Spleen (tissue), 11 donors: ENCODE measurements at regions not wholly inside any gene's neighbourhood (a gene's known extent, or its start where the extent isn't known, plus 50 kb on each side); places are given as distances from the start of the nearest gene placed in this dataset.

ENCODE experiments used
- DNase-seq: peaks from one replicate; pipeline ENCODE4 v3.0.0-alpha.2; 2020
- H3K27ac ChIP-seq, 8 donors: fragments of 200-600 bp; sonication (generic) in 7 of 8; 1 replicate in 4 of 8; 2 replicates in 4 of 8; pipeline versions ENCODE4 v1.5.0 to v1.8.0; 2016 to 2021; ENCODE audit warnings: inconsistent platforms in 4 of 8, mild to moderate bottlenecking in 4 of 8, moderate library complexity in 1 of 8
- H3K27me3 ChIP-seq, 7 donors: fragments of 200-600 bp; sonication (generic) in 6 of 7; replicated peaks in 1 of 7; 1 replicate in 4 of 7; 2 replicates in 3 of 7; pipeline versions ENCODE4 v1.5.0 to v1.8.0; 2016 to 2021; ENCODE audit warnings: inconsistent platforms in 3 of 7, mild to moderate bottlenecking in 1 of 7
- H3K36me3 ChIP-seq, 6 donors: fragments of 200-600 bp; sonication (generic) in 5 of 6; 1 replicate in 4 of 6; 2 replicates in 2 of 6; pipeline versions ENCODE4 v1.5.0 to v1.8.0; 2016 to 2021; ENCODE audit warnings: inconsistent platforms in 2 of 6
- H3K4me1 ChIP-seq, 6 donors: fragments of 200-600 bp; sonication (generic) in 5 of 6; 1 replicate in 3 of 6; 2 replicates in 3 of 6; pipeline versions ENCODE4 v1.5.0 to v1.8.0; 2016 to 2021; ENCODE audit warnings: inconsistent platforms in 3 of 6
- H3K4me3 ChIP-seq, 8 donors: fragments of 200-600 bp; sonication (generic) in 7 of 8; 1 replicate in 4 of 8; 2 replicates in 4 of 8; pipeline versions ENCODE4 v1.5.0 to v1.8.0; 2016 to 2021; ENCODE audit warnings: inconsistent platforms in 4 of 8, mild to moderate bottlenecking in 4 of 8, moderate library complexity in 2 of 8
- H3K9me3 ChIP-seq, 8 donors: fragments of 200-600 bp; sonication (generic) in 7 of 8; 1 replicate in 4 of 8; 2 replicates in 4 of 8; pipeline versions ENCODE4 v1.5.0 to v1.8.0; 2016 to 2021; ENCODE audit warnings: inconsistent platforms in 4 of 8
- CTCF ChIP-seq, 11 experiments: fragments of 200-600 bp in 7 of 11; fragments of 450-650 bp in 4 of 11; sonication (generic) in 4 of 11; IDR thresholded peaks in 8 of 11; conservative IDR thresholded peaks in 3 of 11; 1 replicate in 7 of 11; 2 replicates in 4 of 11; pipeline versions ENCODE4 v1.4.0 to v1.8.0; 2016 to 2021; ENCODE audit warnings: antibody characterized with exemption in 11 of 11, inconsistent platforms in 4 of 11, mild to moderate bottlenecking in 1 of 11
- POLR2A ChIP-seq, 3 donors: fragments of 450-650 bp; IDR thresholded peaks; one replicate each; pipeline ENCODE4 v1.5.1; 2017; ENCODE audit warnings: antibody characterized with exemption in 3 of 3, mild to moderate bottlenecking in 1 of 3
- POLR2AphosphoS5 ChIP-seq, 3 donors: sonication (generic); formaldehyde crosslinking; IDR thresholded peaks; one replicate each; pipeline ENCODE4 v1.5.1; 2017; ENCODE audit warnings: antibody characterized with exemption in 3 of 3
- whole genome bisulfite sequencing, 5 donors: extraction: QIAGEN DNeasy Blood & Tissue Kit in 3 of 5; methylation state at CpG; one replicate each; pipeline versions ENCODE4 v1.1.5 to v1.1.7; 2013 to 2018; 5-methylcytosine and 5-hydroxymethylcytosine counted together
- intact Hi-C: fragments of 100-400 bp; cut with DNase I; formaldehyde crosslinking; loops from one replicate; pipeline ENCODE4 v1.15.0; 2023; ENCODE audit warnings: low total_unique reads
- donor health status: healthy with polysubstance abuse.
- donor health status: DM: no; HTN: no; CAD: no; lungs with moderate emphysema.
- donor health status: DM: no; HTN: no; CAD: no.
- donor health status: Bipolar disorder and iron deficiency.
- donor health status: healthy.
- donor health status: DM: no; HTN: no; CAD: no.
- donor health status: DM: yes; HTN: yes; CAD: no.

- Histone ChIP-seq H3K36me3 (no peaks in the 10 kb centered on the region), H3K27ac (no peak overlapping the region), H3K4me1 (peaks cover 0 to 4% (median 0%) of the 10 kb centered on the region in 6 donors), H3K9me3 (peaks cover 0 to 14% (median 3%) of the 10 kb centered on the region in 8 donors), H3K4me3 (no peak overlapping the region), H3K27me3 (no peaks in the 10 kb centered on the region)
- TF ChIP-seq POLR2A (IDR thresholded peaks at IDR 0.05) (no peak), POLR2AphosphoS5 (IDR thresholded peaks at IDR 0.05) (no peak), CTCF (IDR thresholded peaks at IDR 0.05 in 8 of 11, conservative IDR thresholded peaks at IDR 0.05 in 3 of 11) (no peak)
- 46 to 100% (median 63%) methylated on average over 2 of the region's 2 CpGs for WGBS, 5 donors
- intact Hi-C loops, result no loop called here
- no peak for DNase-seq
Observed at GRCh38 chr9:107945493-107945892, 455.9 kb upstream of the KLF4 start.

- Histone ChIP-seq H3K4me1 (peaks cover 0 to 4% (median 0%) of the 10 kb centered on the region in 6 donors), H3K4me3 (no peak overlapping the region), H3K9me3 (peaks cover 0 to 3% (median 0%) of the 10 kb centered on the region in 8 donors), H3K27me3 (no peaks in the 10 kb centered on the region), H3K36me3 (no peaks in the 10 kb centered on the region), H3K27ac (no peak overlapping the region)
- TF ChIP-seq CTCF (IDR thresholded peaks at IDR 0.05 in 8 of 11, conservative IDR thresholded peaks at IDR 0.05 in 3 of 11), result no peak
- TF ChIP-seq POLR2AphosphoS5 (IDR thresholded peaks at IDR 0.05), result no peak
- TF ChIP-seq POLR2A (IDR thresholded peaks at IDR 0.05), result no peak
- intact Hi-C loops, result no loop called here
- no peak for DNase-seq
- 86 to 95% (median 92%) methylated on average over 10 of the region's 10 CpGs for WGBS, 5 donors
Observed at GRCh38 chr9:107944387-107944786, 454.8 kb upstream of the KLF4 start.

GRCh38 chr9:107943901-107944300 lies 454.3 kb upstream of the KLF4 start:
- intact Hi-C loops, result no loop called here
- WGBS, 5 donors, result 74 to 89% (median 86%) methylated on average over 3 of the region's 3 CpGs
- Histone ChIP-seq H3K27ac (no peak overlapping the region), H3K9me3 (no peaks in the 10 kb centered on the region), H3K27me3 (no peaks in the 10 kb centered on the region), H3K36me3 (no peaks in the 10 kb centered on the region), H3K4me3 (no peak overlapping the region), H3K4me1 (peaks cover 0 to under 1% (median 0%) of the 10 kb centered on the region in 6 donors)
- no peak for DNase-seq
- no peak for TF ChIP-seq CTCF (IDR thresholded peaks at IDR 0.05 in 8 of 11, conservative IDR thresholded peaks at IDR 0.05 in 3 of 11)

GRCh38 chr9:107942856-107943255 lies 453.3 kb upstream of the KLF4 start:
- H3K4me1 ChIP-seq, result no peaks in the 10 kb centered on the region
- H3K27me3 ChIP-seq, result no peaks in the 10 kb centered on the region
- no peak for DNase-seq
- no peaks in the 10 kb centered on the region for H3K36me3 ChIP-seq
- intact Hi-C loops, result no loop called here
- H3K4me3 ChIP-seq, result no peak overlapping the region
- TF ChIP-seq POLR2A (IDR thresholded peaks at IDR 0.05), result no peak
- no peak for TF ChIP-seq CTCF (IDR thresholded peaks at IDR 0.05 in 8 of 11, conservative IDR thresholded peaks at IDR 0.05 in 3 of 11)
- no peak for TF ChIP-seq POLR2AphosphoS5 (IDR thresholded peaks at IDR 0.05)
- no peaks in the 10 kb centered on the region for H3K9me3 ChIP-seq
- no peak overlapping the region for H3K27ac ChIP-seq
- 72 to 84% (median 74%) methylated on average over 2 of the region's 2 CpGs for WGBS, 5 donors
